K562 (cell line): ENCODE measurements at regions not wholly inside any gene's neighbourhood (a gene's known extent, or its start where the extent isn't known, plus 50 kb on each side); places are given as distances from the start of the nearest gene placed in this dataset.

Experiments used
- ATAC-seq: fragments of 200-7000 bp; cut with Tn5 transposase; 3 replicates; pipeline ENCODE4 v1.9.1; 2020; ENCODE audit warnings: moderate library complexity
- BruUV-seq: library from RNA; stranded (reverse); fragments of 400-500 nt; replicated peaks from 2 replicates; lab custom pipeline; 2021; lab: Mats Ljungman, UMichigan
- CTCF ChIA-PET: fragments of 300-600 bp; formaldehyde crosslinking; extraction: SDS; loops from one replicate; lab custom pipeline; 2021; ENCODE audit warnings: low intra/inter-chr PET ratio; lab: Yijun Ruan, JAX
- POLR2A ChIA-PET: fragments of 300-600, 350-650 bp; sonication (Branson Sonifier 250); formaldehyde crosslinking; extraction: SDS; loops from one replicate; lab custom pipeline; 2021; ENCODE audit warnings: antibody characterized with exemption, inconsistent platforms; lab: Yijun Ruan, JAX
- DNase-seq, 4 experiments: peaks; one replicate each; pipeline versions ENCODE4 v3.0.0 to v3.0.0-alpha.2; 2011 to 2018; ENCODE audit warnings: low spot score in 3 of 4, mixed read lengths in 3 of 4; ENCODE audit errors: extremely low read depth in 1 of 4
- FAIRE-seq: peaks from 2 replicates; lab custom pipeline; 2011; peaks lifted over from hg19 to GRCh38; lab: Jason Lieb, UNC
- H2AFZ ChIP-seq: 2 replicates; pipeline ENCODE4 v1.6.0; 2011; ENCODE audit warnings: low read depth, low read length, control low read depth, inconsistent platforms
- H3K27ac ChIP-seq: fragments of 200-600 bp; 3 replicates; pipeline ENCODE4 v1.8.0; 2011; ENCODE audit warnings: low read depth, mild to moderate bottlenecking, control low read depth, inconsistent platforms, low read length, moderate library complexity, mixed read lengths; ENCODE audit errors: extremely low read depth
- H3K27me3 ChIP-seq, 2 experiments: fragments of 300-600 bp in 1 of 2; 2 replicates in 1 of 2; 3 replicates in 1 of 2; pipeline versions ENCODE4 v1.6.0 to v1.8.0; 2011; ENCODE audit warnings: inconsistent platforms in 2 of 2, low read length in 2 of 2, mild to moderate bottlenecking in 1 of 2, mixed read lengths in 1 of 2, moderate library complexity in 1 of 2; ENCODE audit not compliant: control insufficient read depth in 2 of 2, insufficient read depth in 2 of 2
- H3K36me3 ChIP-seq: fragments of 300-600 bp; 3 replicates; pipeline ENCODE4 v1.8.0; 2011; ENCODE audit warnings: mild to moderate bottlenecking, low read length, inconsistent platforms; ENCODE audit not compliant: control insufficient read depth, insufficient read depth
- H3K4me1 ChIP-seq, 2 experiments: fragments of 200-600 bp in 1 of 2; replicated peaks in 1 of 2; 2 replicates in 1 of 2; 3 replicates in 1 of 2; pipeline versions ENCODE4 v1.5.1 to v1.8.0; 2011; ENCODE audit warnings: inconsistent platforms in 2 of 2, low read length in 2 of 2, mild to moderate bottlenecking in 1 of 2, mixed read lengths in 1 of 2, moderate library complexity in 1 of 2; ENCODE audit not compliant: control insufficient read depth in 2 of 2, insufficient read depth in 2 of 2
- H3K4me2 ChIP-seq: 2 replicates; pipeline ENCODE4 v1.6.1; 2011; ENCODE audit warnings: low read length, control low read depth, inconsistent platforms, mixed read lengths; ENCODE audit not compliant: insufficient read depth
- H3K4me3 ChIP-seq: fragments of 200-600 bp; sonication (generic), shearing (Covaris generic); 2 replicates; pipeline ENCODE4 v1.5.1; 2016; ENCODE audit warnings: control low read depth, inconsistent platforms
- H3K79me2 ChIP-seq: fragments of 200-600 bp; 3 replicates; pipeline ENCODE4 v1.8.0; 2011; ENCODE audit warnings: low read length, inconsistent platforms; ENCODE audit not compliant: control insufficient read depth, insufficient read depth
- H3K9ac ChIP-seq, 2 experiments: 2 replicates each; pipeline versions ENCODE4 v1.6.0 to v1.6.1; 2011; ENCODE audit warnings: low read depth in 2 of 2, low read length in 2 of 2, control low read depth in 1 of 2, inconsistent platforms in 1 of 2, mild to moderate bottlenecking in 1 of 2, mixed read lengths in 1 of 2; ENCODE audit not compliant: insufficient read depth in 1 of 2
- H3K9me1 ChIP-seq: one replicate; pipeline ENCODE4 v1.6.0; 2011; ENCODE audit warnings: inconsistent platforms, mild to moderate bottlenecking, low read length, moderate library complexity; ENCODE audit not compliant: control insufficient read depth, insufficient read depth
- H3K9me3 ChIP-seq: replicated peaks from 2 replicates; pipeline ENCODE4 v1.5.1; 2011; ENCODE audit warnings: low read depth, low read length, inconsistent platforms; ENCODE audit not compliant: control insufficient read depth, insufficient read depth
- H4K20me1 ChIP-seq: replicated peaks from 2 replicates; pipeline ENCODE4 v1.6.1; 2011; ENCODE audit warnings: low read length, inconsistent platforms, mixed read lengths; ENCODE audit not compliant: control insufficient read depth, insufficient read depth
- AFF1 ChIP-seq, 2 experiments: fragments of 450-650 bp; IDR thresholded peaks; 2 replicates each; pipeline ENCODE4 v1.6.1; 2018; ENCODE audit warnings: mild to moderate bottlenecking in 2 of 2, low read depth in 1 of 2; ENCODE audit not compliant: partially characterized antibody in 2 of 2
- CC2D1A ChIP-seq: fragments of 450-650 bp; IDR thresholded peaks from 2 replicates; pipeline ENCODE4 v1.6.1; 2017; ENCODE audit warnings: mild to moderate bottlenecking
- EP400 ChIP-seq: fragments of 450-650 bp; IDR thresholded peaks from 2 replicates; pipeline ENCODE4 v1.6.1; 2017; ENCODE audit warnings: antibody characterized with exemption, mild to moderate bottlenecking, moderate library complexity
- GABPB1 ChIP-seq: sonication (generic); formaldehyde crosslinking; IDR thresholded peaks from 2 replicates; pipeline ENCODE4 v1.8.0; 2022; ENCODE audit warnings: mild to moderate bottlenecking, missing genetic modification reagents
- SETDB1 ChIP-seq: IDR thresholded peaks from one replicate; pipeline ENCODE4 v1.6.1; 2012; ENCODE audit warnings: low read length, control low read depth, inconsistent platforms
- THRB ChIP-seq: fragments of 450-650 bp; formaldehyde crosslinking; conservative IDR thresholded peaks from 2 replicates; pipeline ENCODE4 v1.4.0; 2022; ENCODE audit warnings: mild to moderate bottlenecking, missing genetic modification characterization
- TSC22D4 ChIP-seq: fragments of 450-650 bp; IDR thresholded peaks from 2 replicates; pipeline ENCODE4 v1.6.1; 2016; ENCODE audit warnings: missing genetic modification characterization, missing biosample characterization, control low read depth
- ZBTB9 ChIP-seq: fragments of 450-650 bp; formaldehyde crosslinking; IDR thresholded peaks from 2 replicates; pipeline ENCODE4 v1.4.0; 2020; ENCODE audit warnings: mild to moderate bottlenecking, moderate library complexity
- ZNF175 ChIP-seq: fragments of 200-800 bp; sonication (Bioruptor generic); IDR thresholded peaks from 2 replicates; pipeline ENCODE4 v1.6.1; 2016; ENCODE audit warnings: low read depth, mild to moderate bottlenecking, missing genetic modification characterization, missing compliant biosample characterization
- ZNF408 ChIP-seq: fragments of 250-450 bp; sonication (Bioruptor Pico); IDR thresholded peaks from 2 replicates; pipeline ENCODE4 v1.4.0; 2020; ENCODE audit warnings: low read depth, mild to moderate bottlenecking, moderate library complexity
- ZSCAN29 ChIP-seq: fragments of 450-650 bp; IDR thresholded peaks from 2 replicates; pipeline ENCODE4 v1.6.1; 2017
- WGBS: fragments of 100-300 bp; shearing (Covaris generic); methylation state at CpG from one replicate; pipeline ENCODE4 v1.1.6; 2016; ENCODE audit warnings: low coverage, mixed read lengths; ENCODE audit not compliant: insufficient coverage; ENCODE audit errors: missing lambda C conversion rate; 5-methylcytosine and 5-hydroxymethylcytosine counted together
- in situ Hi-C: fragments of 300-500 bp; cut with MboI; formaldehyde crosslinking; loops from 4 replicates; pipeline ENCODE4 v1.15.0; 2018; ENCODE audit warnings: inconsistent platforms, mixed read lengths
- intact Hi-C: fragments of 100-400 bp; cut with micrococcal nuclease; formaldehyde crosslinking; loops from 2 replicates; pipeline ENCODE4 v1.14.2; 2022

- H3K9me3 ChIP-seq: no peaks in the 10 kb centered on the region; the same call in 1 of the 2 replicates
- no peaks in the 10 kb centered on the region for H3K36me3 ChIP-seq
- no peak overlapping the region for H3K4me2 ChIP-seq
- DNase-seq (no peak), FAIRE-seq (no peak), ATAC-seq (no peak)
- BruUV-seq: no TSS peak
- ChIA-PET CTCF (no interaction called here), POLR2A (no interaction called here)
- H4K20me1 ChIP-seq: no peaks in the 10 kb centered on the region
- H3K4me3 ChIP-seq: no peak overlapping the region
- intact Hi-C loops: no loop called here
- WGBS: 0% methylated on average over 2 of the region's 2 CpGs
- in situ Hi-C loops: no loop called here
- no peaks in the 10 kb centered on the region for H3K9me1 ChIP-seq
- no peak overlapping the region for H3K27ac ChIP-seq
- H2AFZ ChIP-seq: no peak overlapping the region
- no peak for TF ChIP-seq ZBTB9 (CRISPR knock-in tag)
- no peak for TF ChIP-seq AFF1 (IDR thresholded peaks at IDR 0.05; ENCODE audit: low read depth in 1 of 2, partially characterized antibody in 2 of 2)
- TF ChIP-seq EP400: no peak
- no peak for TF ChIP-seq ZSCAN29
- TF ChIP-seq ZNF408: no peak
- TF ChIP-seq SETDB1: no peak
- TF ChIP-seq CC2D1A: no peak
- TF ChIP-seq TSC22D4 (tag): no peak
- TF ChIP-seq THRB: no peak
- no peak for TF ChIP-seq ZNF175
- TF ChIP-seq GABPB1 (CRISPR knock-in tag): no peak
- no peaks in the 10 kb centered on the region for H3K79me2 ChIP-seq
- H3K27me3 ChIP-seq: no peaks in the 10 kb centered on the region
- H3K4me1 ChIP-seq: no peaks in the 10 kb centered on the region
- no peak overlapping the region for H3K9ac ChIP-seq
Measured at GRCh38 chr12:87066326-87066725, 810.1 kb upstream of the MGAT4C start.
